Upper lobe of left lung (tissue), 6 donors: ENCODE measurements at regions not wholly inside any gene's neighbourhood (a gene's known extent, or its start where the extent isn't known, plus 50 kb on each side); places are given as distances from the start of the nearest gene placed in this dataset.

Source experiments
- ATAC-seq, 2 donors: fragments of 200-7000 bp; cut with Tn5 transposase; one replicate each; pipeline ENCODE4 v1.9.1; 2022; ENCODE audit warnings: mild to moderate bottlenecking in 2 of 2, moderate library complexity in 2 of 2; ENCODE audit not compliant: low FRiP score in 2 of 2
- DNase-seq, 2 donors: peaks; one replicate each; pipeline ENCODE4 v3.0.0-alpha.2; 2019 to 2020
- H3K27ac ChIP-seq, 4 donors: fragments of 200-600 bp; sonication (generic); one replicate each; pipeline ENCODE4 v1.5.1; 2016 to 2019
- H3K27me3 ChIP-seq, 4 donors: fragments of 200-600 bp; sonication (generic); one replicate each; pipeline ENCODE4 v1.5.1; 2017 to 2019
- H3K36me3 ChIP-seq, 4 donors: fragments of 200-600 bp; sonication (generic); one replicate each; pipeline ENCODE4 v1.5.1; 2016 to 2019
- H3K4me1 ChIP-seq, 4 donors: fragments of 200-600 bp; sonication (generic); one replicate each; pipeline ENCODE4 v1.5.1; 2018 to 2019
- H3K4me3 ChIP-seq, 4 donors: fragments of 200-600 bp; sonication (generic); one replicate each; pipeline ENCODE4 v1.5.1; 2017 to 2019; ENCODE audit warnings: mild to moderate bottlenecking in 2 of 4, moderate library complexity in 1 of 4
- H3K9me3 ChIP-seq, 4 donors: fragments of 200-600 bp; sonication (generic); one replicate each; pipeline ENCODE4 v1.5.1; 2018 to 2019
- CTCF ChIP-seq, 6 experiments: fragments of 450-650 bp in 4 of 6; fragments of 200-600 bp in 2 of 6; sonication (generic) in 2 of 6; IDR thresholded peaks; one replicate each; pipeline ENCODE4 v1.5.1; 2016 to 2019; ENCODE audit warnings: antibody characterized with exemption in 6 of 6
- EP300 ChIP-seq, 4 donors: sonication (generic); formaldehyde crosslinking; IDR thresholded peaks; one replicate each; pipeline ENCODE4 v1.5.1; 2017; ENCODE audit warnings: antibody characterized with exemption in 4 of 4, control low read depth in 2 of 4
- POLR2A ChIP-seq, 4 donors: fragments of 450-650 bp; IDR thresholded peaks; one replicate each; pipeline ENCODE4 v1.5.1; 2016 to 2017; ENCODE audit warnings: antibody characterized with exemption in 4 of 4, mild to moderate bottlenecking in 2 of 4
- POLR2AphosphoS5 ChIP-seq, 2 donors: sonication (generic); formaldehyde crosslinking; IDR thresholded peaks; one replicate each; pipeline ENCODE4 v1.5.1; 2017; ENCODE audit warnings: antibody characterized with exemption in 2 of 2
- WGBS, 2 donors: methylation state at CpG; one replicate each; pipeline ENCODE4 v1.1.5; 2017 to 2018; 5-methylcytosine and 5-hydroxymethylcytosine counted together
- donor health status: DM: no; HTN: no; CAD: no; lungs with moderate emphysema.
- donor health status: DM: no; HTN: yes; CAD: no; lungs with severe emphysema.

GRCh38 chr2:58540681-58541080 is 299.6 kb upstream of the FANCL start:
- 41 to 50% methylated on average over 4 of the region's 4 CpGs for WGBS, 2 donors
- no peak overlapping the region for H3K4me3 ChIP-seq
- no peaks in the 10 kb centered on the region for H3K9me3 ChIP-seq
- no peak for ATAC-seq
- no peaks in the 10 kb centered on the region for H3K27me3 ChIP-seq
- H3K36me3 ChIP-seq: no peaks in the 10 kb centered on the region
- no peak overlapping the region for H3K27ac ChIP-seq
- H3K4me1 ChIP-seq: no peaks in the 10 kb centered on the region
- DNase-seq: no peak
- TF ChIP-seq POLR2A (IDR thresholded peaks at IDR 0.05) (no peak), POLR2AphosphoS5 (IDR thresholded peaks at IDR 0.05) (no peak), CTCF (IDR thresholded peaks at IDR 0.05) (no peak), EP300 (IDR thresholded peaks at IDR 0.05) (no peak)

GRCh38 chr2:58539973-58540372 is 298.8 kb upstream of the FANCL start:
- H3K4me3 ChIP-seq: no peak overlapping the region
- H3K36me3 ChIP-seq: no peaks in the 10 kb centered on the region
- H3K9me3 ChIP-seq: no peaks in the 10 kb centered on the region
- H3K27ac ChIP-seq: no peak overlapping the region
- ATAC-seq (no peak), DNase-seq (no peak)
- H3K27me3 ChIP-seq: no peaks in the 10 kb centered on the region
- WGBS, 2 donors: 53 to 60% methylated on average over 4 of the region's 4 CpGs
- TF ChIP-seq POLR2AphosphoS5 (IDR thresholded peaks at IDR 0.05): no peak
- no peak for TF ChIP-seq EP300 (IDR thresholded peaks at IDR 0.05)
- no peak for TF ChIP-seq POLR2A (IDR thresholded peaks at IDR 0.05)
- TF ChIP-seq CTCF (IDR thresholded peaks at IDR 0.05): no peak
- H3K4me1 ChIP-seq: no peaks in the 10 kb centered on the region

GRCh38 chr2:58535990-58536389 is 294.9 kb upstream of the FANCL start:
- DNase-seq: no peak
- no peak for ATAC-seq
- no peaks in the 10 kb centered on the region for H3K36me3 ChIP-seq
- no peaks in the 10 kb centered on the region for H3K9me3 ChIP-seq
- WGBS, 2 donors: 62 to 65% methylated on average over 4 of the region's 4 CpGs
- H3K4me1 ChIP-seq: no peaks in the 10 kb centered on the region
- H3K27ac ChIP-seq: no peak overlapping the region
- TF ChIP-seq EP300 (IDR thresholded peaks at IDR 0.05) (no peak), POLR2A (IDR thresholded peaks at IDR 0.05) (no peak), POLR2AphosphoS5 (IDR thresholded peaks at IDR 0.05) (no peak), CTCF (IDR thresholded peaks at IDR 0.05) (no peak)
- H3K4me3 ChIP-seq: no peak overlapping the region
- H3K27me3 ChIP-seq: no peaks in the 10 kb centered on the region

- Histone ChIP-seq H3K4me1 (no peaks in the 10 kb centered on the region), H3K36me3 (no peaks in the 10 kb centered on the region), H3K9me3 (no peaks in the 10 kb centered on the region), H3K27ac (no peak overlapping the region), H3K4me3 (no peak overlapping the region), H3K27me3 (no peaks in the 10 kb centered on the region)
- DNase-seq (no peak), ATAC-seq (no peak)
- 41 to 52% methylated on average over 1 of the region's 1 CpG for WGBS, 2 donors
- TF ChIP-seq CTCF (IDR thresholded peaks at IDR 0.05): no peak
- TF ChIP-seq EP300 (IDR thresholded peaks at IDR 0.05): no peak
- no peak for TF ChIP-seq POLR2A (IDR thresholded peaks at IDR 0.05)
- TF ChIP-seq POLR2AphosphoS5 (IDR thresholded peaks at IDR 0.05): no peak
These were observed 294.1 kb upstream of the FANCL start for GRCh38 chr2:58535182-58535581.

- H3K27ac ChIP-seq: no peak overlapping the region
- no peaks in the 10 kb centered on the region for H3K4me1 ChIP-seq
- 88% methylated on average over 3 of the region's 3 CpGs for WGBS, 2 donors
- TF ChIP-seq CTCF (IDR thresholded peaks at IDR 0.05) (no peak), POLR2AphosphoS5 (IDR thresholded peaks at IDR 0.05) (no peak), EP300 (IDR thresholded peaks at IDR 0.05) (no peak), POLR2A (IDR thresholded peaks at IDR 0.05) (no peak)
- no peak for ATAC-seq
- no peaks in the 10 kb centered on the region for H3K9me3 ChIP-seq
- DNase-seq: no peak
- no peaks in the 10 kb centered on the region for H3K27me3 ChIP-seq
- no peak overlapping the region for H3K4me3 ChIP-seq
- no peaks in the 10 kb centered on the region for H3K36me3 ChIP-seq
These were observed 292.3 kb upstream of the FANCL start for GRCh38 chr2:58533376-58533775.
